COLO668 (cell line): ENCODE measurements at regions not wholly inside any gene's neighbourhood (a gene's known extent, or its start where the extent isn't known, plus 50 kb on each side); places are given as distances from the start of the nearest gene placed in this dataset.

ENCODE experiments used
- DNase-seq: peaks from one replicate; lab custom pipeline; 2025; ENCODE audit not compliant: unreplicated experiment; lab: John Stamatoyannopoulos, UW

DNA sequence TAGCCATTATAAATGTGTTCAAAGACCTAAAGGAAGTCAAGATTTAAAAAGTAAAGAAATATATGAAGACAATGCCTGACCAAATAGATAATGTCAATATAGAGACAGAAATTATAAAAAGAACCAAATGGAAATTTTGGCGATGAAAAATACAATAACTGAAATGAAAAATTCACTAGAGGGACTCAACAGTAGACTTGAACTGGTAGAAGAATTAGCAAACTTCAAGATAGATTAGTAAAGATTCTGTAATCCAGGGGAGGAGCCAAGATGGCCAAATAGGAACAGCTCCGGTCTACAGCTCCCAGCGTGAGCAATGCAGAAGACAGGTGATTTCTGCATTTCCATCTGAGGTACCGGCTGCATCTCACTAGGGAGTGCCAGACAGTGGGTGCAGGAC, 433.2 kb downstream of the HINT1 start:
- no peak for DNase-seq

DNA sequence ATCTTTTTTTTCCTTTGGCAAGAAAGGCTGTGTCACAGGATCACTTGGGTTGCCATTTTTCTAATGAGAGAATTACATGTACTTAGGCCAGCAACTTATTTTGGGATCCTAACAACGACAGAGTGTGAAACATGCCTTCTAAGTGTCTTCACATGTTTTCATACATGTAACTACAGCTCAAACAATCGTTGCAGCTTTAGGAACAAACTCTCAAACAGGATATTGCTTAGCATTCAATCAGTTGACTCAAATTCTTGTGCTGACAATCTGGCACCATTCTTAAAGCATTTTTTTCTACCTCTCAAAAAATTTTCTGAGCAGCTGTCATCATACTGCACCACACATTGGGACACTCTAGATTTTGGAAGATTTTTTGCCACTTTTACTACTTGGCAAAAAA, 435.5 kb downstream of the HINT1 start:
- no peak for DNase-seq

DNA sequence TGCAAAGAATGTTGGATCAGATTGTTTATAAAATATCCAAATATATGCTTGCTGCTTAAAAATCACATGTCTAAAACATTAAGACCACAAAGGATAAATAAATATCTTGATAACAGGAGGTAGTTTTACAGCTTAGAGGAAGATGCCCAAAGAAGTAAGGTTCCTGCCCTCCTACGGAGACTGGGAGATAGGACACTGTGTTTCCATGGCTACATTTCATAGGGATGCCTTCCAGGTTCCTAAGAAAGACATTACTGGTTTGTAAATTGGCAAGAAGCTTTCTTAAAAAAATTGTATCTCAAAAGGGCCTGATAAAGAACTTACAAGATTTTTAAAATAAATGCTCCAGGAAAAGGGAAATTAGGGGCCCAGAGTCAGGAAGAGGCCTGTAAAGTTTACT, 437.2 kb downstream of the HINT1 start:
- no peak for DNase-seq

DNA sequence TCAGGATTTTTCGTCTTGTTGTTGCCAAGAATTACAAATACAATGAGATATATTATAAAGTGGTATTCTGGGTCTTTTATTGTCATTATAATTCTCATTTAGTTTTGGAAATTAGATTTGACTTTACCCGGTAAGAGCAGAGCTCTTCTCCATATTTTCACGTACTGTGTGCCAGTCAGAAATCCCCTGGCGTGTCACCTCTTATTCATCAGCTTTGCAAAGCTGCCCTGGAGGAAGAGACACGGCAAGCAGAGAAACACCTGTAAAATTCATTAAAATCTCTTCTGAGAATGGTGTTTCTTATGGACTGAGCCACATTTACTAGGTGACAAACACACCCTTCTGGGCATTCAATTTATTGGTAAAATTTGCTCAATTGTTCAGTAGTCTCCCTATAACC, 440.4 kb downstream of the HINT1 start:
- no peak for DNase-seq

DNA sequence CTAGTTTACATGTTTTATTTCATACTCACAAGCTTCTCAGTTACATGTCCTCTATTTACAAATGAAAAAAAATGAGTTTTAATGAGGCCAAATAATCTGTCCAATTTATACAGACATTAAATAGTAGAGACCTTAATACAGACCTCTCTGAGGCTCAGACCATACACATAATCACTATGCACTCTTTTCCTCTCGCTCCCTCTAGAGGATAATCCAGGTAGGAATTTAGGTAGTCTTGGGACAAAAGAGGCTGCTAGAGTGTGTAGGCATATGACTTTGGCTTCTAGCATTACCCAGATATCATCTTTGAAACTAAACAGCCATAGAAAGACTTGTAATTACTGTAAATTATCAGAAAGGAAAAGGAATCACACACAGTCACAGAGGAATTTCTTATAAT, 444.7 kb downstream of the HINT1 start:
- no peak for DNase-seq

DNA sequence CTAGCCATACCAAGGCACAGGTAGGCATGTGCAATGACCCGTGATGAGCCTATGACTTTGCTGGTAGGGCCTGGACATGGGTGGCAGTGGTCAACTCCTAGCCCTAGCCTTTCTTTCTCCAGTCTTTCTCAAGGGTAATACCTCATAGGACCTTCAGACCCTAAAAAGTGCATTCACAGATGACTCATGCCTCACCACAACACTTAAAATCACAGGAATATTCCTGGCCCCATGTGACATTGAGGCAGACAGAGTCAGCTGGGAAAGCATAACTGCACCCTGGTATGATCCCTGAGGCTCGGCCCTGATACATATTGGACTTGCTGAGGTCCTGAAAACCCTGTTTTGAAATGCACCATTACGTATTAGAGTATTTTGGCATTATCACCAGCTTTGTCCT, 449.5 kb downstream of the HINT1 start:
- no peak for DNase-seq

DNA sequence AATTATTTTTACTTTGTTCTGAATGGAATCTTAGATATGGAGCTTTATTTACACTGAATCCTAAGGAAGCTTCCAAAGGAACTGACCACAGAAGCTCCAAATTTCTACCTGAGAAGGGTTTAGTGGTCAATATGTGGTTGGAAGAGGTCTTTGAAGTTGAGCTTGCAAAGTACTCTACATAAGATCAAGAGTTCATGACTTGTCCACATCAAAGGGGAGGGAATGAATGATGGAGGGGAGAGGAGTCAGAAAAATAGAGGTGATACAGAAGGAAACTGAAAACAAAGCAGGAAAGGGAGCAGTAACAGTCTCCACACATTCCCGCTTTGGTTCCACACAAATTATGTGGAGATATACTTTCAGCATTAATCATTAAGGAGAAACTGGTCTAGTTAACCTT, 450.9 kb downstream of the HINT1 start:
- DNase-seq, result no peak

DNA sequence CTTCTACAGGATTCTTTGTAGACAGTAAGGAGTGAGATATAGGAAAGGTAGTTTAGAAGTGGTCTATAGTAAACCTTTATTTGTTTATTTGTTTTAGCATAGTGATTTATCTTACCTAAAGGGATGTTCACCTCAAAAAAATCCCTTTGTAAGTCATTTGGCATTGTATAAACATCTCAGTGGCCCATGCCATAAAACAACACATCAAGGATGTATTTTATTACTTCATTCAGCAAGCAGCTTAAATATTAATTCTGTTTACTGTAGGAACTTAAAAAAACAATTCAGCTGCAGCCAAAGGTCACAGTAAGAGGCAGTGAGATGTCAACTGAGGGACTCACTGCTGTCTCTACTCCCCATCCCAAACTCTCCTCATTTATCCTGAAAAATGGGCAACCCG, 452.7 kb downstream of the HINT1 start:
- no peak for DNase-seq

DNA sequence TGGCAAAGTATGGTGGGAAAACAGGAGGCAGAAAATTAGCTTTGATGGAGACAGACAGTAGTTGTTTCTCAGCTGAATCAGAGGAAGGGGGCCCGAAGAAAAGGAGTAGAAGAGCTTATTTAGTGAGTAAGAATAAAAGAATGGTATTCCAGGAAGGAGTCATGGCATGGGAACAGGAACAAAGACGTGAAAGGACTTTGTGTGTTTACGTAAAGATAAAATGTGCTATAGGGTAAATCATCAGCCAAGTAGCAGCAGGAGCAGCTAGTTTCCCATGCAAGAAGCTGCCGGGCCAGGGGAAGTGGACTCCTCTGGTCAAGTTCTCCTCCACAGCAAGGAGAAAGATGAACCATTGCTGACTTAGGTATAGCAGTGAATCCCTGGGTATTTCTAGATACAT, 454.5 kb downstream of the HINT1 start:
- DNase-seq, result no peak

DNA sequence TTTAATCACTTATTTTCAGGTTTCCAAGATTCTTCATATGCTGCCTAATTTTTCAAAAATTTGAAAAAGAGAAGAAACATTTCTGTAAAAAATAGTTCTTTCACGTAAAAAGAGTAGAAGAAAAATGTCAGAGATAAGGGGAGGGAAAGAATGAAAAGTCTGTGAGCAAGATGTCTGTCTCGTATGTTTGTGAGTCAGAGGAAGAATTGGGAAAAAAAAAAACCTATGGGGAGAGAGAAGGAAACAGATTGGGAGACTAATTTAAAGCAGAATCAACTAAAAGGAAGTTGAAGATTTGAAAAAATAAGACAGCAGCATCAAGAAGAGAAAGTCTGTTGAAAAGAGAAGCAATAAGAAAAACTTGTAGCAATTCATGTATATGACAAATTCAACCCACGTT, 456.3 kb downstream of the HINT1 start:
- no peak for DNase-seq

DNA sequence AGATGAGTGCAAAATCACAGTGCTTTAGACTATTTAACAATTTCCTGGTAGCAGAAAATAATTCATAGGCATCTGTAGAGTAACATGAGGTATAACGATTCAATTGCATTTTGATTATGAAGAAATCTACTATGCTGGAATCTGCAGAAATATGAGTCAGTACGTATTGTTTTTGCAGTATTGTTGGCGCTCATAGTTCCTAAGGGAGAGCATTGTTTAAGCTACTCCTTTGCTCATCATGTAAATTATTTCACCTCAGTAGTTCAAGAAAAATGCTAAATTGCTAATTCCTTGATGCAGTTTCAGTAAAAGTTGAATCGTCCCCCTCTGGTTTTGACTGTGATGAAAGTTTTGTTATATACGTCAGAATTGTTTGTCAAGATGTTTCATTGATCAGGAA, 458.4 kb downstream of the HINT1 start:
- DNase-seq, result no peak

DNA sequence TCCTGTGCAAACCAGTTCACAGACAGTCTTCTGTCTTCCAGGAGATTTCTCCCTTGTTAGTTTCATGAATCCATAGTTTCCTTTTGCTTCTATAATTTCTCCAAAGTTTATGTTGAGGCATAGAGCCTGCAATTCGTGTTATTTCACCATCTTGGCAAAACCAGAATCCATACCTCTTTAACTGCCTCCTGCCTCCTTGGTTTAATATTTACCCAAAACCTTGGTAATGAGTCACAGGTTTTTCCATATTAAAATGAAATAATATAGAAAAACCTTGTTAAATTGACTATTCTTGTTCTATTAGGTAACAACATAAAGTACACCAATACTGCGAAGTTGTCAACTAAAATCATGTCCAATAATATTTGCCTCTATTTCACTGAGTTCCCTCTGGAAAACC, 459.7 kb downstream of the HINT1 start:
- no peak for DNase-seq

DNA sequence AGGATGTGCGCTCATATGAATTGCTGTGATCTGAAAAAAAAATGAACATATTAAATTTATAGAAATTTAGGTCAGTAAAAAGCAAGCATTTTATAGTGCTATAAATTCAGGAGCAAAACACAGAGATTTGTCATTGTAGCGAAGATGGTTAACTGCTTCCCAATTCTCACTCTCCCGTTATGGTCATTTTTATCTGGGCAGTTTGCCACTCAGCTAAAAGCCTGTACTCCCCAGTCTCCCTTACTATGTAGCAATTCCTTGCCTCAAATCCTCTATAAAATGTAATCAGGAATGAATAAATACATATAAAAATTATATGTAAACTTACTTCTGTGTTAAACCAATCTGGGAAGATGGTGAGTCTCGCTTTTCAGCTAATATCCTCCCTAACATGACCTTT, 471.5 kb downstream of the HINT1 start:
- DNase-seq, result no peak

DNA sequence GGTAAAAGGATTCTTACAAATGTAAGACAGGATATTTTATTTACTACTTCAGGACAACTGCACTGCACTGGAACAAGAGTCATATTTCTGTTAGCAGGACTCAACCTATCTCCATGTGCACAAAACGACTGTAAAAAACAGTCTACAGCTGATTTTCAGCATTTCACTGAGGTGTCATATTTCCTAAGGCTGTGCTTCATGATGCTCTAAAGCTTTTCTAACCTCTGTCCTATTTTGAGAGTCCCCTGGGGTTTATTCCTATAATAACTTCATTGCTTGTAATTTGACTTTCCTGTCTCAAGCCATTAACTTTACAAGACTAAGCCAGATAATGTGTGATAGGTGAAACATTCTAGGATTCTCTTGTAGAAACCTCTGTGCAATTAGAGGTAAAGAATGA, 472.3 kb downstream of the HINT1 start:
- no peak for DNase-seq

DNA sequence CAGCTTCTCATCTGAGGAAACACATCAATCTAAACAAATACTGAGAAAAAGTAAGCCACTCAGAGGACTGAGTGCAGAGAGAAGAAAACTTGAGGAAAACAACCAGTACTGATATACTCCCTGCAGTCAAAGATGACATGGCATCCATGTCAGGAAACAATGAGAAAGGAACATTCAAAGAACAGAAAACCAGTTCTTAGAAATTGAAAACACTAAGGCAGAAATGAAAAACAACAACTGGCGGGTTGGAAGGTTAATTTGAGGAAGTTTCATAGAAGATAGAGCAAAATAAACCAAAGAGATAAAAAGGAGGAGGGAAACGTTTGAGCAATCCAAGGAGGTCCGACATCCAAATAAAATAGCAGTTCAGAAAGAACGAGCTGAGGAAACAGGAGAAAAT, 475.2 kb downstream of the HINT1 start:
- DNase-seq, result no peak

DNA sequence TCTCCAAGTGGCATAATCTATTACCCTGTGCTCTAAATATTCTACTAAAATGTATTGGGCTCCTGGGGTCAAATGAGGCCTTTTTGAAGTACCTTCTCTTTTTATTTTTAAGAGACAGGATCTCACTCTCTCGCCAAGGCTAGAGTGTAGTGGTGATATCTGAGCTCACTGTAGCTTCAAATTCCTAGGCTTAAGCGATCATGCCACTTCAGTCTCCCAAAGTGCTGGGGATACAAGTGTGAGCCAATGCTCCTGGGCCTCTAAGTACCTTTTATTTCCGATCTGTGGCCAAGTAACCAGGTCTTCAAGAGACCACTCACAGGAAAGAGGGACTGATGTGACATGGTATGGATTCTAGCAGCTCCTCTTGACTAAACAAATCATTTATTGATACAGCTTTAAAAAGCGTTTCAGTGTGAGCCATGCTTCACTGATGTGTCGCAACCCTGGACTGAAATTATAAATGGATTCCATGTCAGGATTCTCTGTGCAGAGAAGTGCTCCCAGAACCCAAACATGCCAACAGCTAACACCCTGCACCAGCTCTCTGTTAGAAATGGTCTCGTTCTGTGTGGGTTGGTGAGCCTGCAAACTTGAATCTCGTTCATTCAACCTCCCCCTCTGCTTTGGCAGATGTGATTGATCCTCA, 477.8 kb downstream of the HINT1 start:
- DNase-seq, result no peak

DNA sequence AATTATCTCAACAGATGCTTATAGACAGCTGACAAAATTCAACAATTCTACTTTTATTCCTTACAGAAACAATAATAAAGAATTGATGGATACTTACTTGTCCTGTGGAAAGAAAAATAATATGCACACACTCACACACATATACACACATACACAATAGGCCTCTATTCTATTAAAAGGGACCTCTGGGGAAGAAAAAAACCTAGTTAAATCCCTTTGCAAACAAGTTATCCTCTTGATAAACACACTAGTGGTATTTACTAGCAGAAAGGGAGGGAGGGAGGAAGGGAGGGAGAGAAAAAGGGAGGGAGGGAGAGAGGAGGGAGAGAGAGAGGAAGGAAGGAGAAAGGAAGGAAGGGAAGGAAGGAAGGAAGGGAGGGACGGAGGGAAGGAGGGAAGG, 486.4 kb downstream of the HINT1 start:
- DNase-seq, result no peak

DNA sequence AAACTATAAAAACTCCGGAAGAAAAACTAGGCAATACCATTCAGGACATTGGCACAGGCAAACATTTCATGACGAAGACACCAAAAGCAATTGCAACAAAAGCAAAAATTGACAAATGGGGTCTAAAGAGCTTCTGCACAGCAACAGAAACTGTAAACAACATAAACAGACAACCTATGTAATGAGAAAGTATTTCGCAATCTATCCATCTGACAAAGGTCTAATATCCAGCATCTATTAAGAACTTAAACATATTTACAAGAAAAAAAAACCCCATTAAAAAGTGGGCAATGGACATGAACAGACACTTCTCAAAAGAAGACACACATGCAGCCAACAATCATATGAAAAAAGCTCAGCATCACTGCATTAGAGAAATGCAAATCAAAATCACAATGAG, 498.6 kb downstream of the HINT1 start:
- DNase-seq, result no peak

DNA sequence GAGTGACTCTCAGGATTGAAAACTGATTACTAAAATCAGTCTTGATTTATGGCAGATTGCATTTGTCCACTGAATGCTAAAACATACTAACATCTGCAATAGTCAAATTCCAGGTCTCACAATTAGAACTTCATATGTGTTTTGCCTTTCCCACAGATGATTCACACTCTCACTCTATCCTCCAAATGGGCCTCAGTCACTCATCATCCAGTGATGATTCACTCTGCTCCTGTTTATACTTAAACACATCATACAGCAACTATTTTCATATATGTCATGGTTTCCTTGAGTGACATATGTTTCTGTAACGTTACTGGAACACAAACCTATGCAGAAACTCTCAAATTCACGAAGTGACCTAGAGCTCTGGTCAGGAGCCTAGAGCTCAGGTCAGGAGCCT, 512.9 kb downstream of the HINT1 start:
- no peak for DNase-seq

DNA sequence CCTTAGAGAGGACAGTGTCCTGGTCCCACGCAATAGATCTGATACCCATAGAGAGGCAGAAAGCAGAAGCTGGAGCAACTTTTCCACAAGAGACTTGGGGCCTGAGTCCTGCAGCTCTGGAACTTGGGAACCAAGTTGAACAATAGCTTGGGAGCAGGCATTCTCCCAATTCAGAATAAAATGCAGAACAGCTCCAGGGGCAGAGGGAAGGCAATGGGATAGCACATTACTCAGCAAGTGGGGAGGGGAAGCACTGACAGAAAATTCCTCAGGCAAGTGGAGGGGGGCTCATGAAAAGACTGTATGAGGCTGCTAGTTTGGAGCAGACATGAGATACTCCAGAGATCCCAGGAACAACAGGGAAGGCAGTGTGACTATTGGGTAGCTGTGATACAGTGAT, 513.6 kb downstream of the HINT1 start:
- no peak for DNase-seq

DNA sequence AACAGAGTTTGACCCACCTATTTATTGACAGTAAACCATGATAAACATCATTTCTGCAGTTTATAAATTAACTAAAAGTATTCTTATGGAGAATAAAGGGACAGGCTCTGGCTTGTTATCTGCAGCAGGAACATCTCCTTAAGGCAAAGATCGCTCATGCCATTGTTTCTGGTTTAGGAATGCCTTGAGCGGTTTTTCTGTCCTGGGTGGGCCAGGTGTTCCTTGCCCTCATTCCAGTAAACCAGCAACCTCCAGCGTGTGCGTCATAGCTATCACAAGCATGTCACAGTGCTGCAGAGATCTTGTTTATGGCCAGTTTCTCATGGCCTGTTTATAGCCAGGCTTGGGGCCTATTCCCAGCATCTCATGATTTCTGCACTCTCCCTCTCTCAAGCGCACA, 521.7 kb downstream of the HINT1 start:
- no peak for DNase-seq

DNA sequence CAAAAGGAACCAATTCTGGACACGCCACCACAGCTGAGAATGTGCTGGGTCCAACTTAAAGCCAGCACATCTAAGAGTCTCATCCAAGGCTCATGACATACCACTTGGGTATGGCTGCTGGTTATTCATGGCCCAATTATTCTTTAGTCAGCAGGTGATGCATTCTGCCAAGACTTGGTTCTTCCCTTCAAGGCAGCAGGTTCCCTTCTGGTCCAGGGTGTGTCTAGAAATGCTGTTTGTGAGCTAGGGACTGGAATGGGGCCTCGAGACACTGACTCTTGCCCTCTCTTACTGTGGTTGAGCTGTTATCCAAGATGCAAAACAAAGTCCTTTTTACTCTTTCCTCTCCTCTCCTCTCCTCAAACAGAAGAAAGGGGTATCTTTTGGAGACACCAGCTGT, 522.6 kb downstream of the HINT1 start:
- DNase-seq, result no peak

DNA sequence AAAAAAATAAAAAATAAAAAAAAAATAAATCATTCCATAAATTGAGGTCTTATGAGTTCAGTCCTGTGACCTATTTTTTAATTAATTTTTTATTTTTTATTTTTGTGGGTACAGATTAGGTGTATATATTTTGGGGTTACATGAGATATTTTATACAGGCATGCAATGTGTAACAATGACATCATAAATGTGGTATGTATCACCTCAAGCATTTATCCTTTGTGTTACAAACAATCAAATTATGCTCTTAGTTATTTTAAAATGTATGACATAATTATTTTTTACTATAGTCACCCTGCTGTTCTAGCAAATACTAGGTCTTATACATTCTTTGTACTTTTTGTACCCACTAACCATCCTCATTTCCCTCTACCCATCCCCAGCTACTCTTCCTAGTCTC, 537.9 kb downstream of the HINT1 start:
- no peak for DNase-seq

DNA sequence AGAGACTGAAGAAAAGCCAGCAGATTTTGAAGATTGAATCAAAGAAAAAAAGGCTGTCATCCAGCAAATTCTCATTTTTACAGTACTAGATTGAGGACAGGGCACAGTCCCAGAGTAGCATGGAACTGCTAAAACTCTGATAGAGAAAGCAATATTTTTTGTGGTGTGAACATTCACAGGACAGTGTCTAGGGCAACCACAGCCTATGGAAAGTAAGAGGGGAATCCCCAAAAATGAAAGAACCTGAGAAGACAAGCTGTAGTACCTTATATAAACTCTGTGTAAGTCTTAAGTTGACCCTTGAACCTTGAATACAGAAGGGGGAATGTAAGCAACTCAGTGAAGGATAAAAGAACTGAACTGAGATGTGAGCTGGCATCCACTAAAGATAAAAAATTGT, 540.3 kb downstream of the HINT1 start:
- DNase-seq, result no peak
